Right renal cortex interstitium (tissue), 3 donors: ENCODE measurements at regions not wholly inside any gene's neighbourhood (a gene's known extent, or its start where the extent isn't known, plus 50 kb on each side); places are given as distances from the start of the nearest gene placed in this dataset.

Experiments used
- DNase-seq, 3 donors: peaks; one replicate each; pipeline ENCODE4 v3.0.0-alpha.2; 2013; ENCODE audit warnings: low read depth in 3 of 3, low spot score in 2 of 3

DNA sequence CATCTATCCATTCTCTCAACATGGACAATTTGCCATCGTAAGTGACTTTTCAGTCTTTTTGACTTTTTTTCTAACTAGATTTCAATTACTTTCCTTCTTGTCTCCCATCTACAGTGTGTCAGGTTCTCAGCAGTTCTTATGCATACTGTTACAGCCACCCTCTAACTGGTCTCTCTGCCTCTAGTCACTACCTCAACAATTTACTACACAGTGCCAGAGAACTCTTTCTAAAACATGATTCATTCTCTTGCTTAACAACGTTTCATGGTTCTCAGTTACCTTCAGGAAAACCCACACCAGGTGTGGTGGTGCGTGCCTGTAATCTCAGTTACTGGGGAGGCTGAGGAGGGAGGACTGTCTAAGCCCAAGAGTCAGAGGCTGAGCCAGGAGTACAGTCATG lies 95.4 kb downstream of the DIPK2A start:
- DNase-seq, result no peak

GRCh38 chr3:144073698-144074097 lies 102.1 kb downstream of the DIPK2A start:
- DNase-seq, result no peak

DNA sequence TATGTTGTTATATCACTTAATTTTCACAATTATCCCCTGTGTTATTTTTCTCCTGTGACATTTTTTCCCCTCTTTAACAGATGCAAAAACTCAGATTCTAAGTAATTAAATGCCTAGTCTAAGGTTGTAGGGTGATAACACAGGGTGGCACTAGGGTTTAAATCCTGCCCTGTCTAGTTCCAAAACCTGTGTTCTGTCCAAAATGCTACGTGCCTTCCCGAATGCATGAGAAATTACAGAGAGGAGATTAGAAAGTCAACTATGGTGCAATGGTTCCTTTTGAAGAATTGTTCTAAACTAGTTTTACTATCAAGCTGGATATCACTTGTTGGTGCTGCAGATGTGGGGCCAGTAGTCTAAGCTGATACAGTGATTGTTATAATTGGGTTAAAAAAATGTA lies 108.0 kb downstream of the DIPK2A start:
- DNase-seq, result no peak

DNA sequence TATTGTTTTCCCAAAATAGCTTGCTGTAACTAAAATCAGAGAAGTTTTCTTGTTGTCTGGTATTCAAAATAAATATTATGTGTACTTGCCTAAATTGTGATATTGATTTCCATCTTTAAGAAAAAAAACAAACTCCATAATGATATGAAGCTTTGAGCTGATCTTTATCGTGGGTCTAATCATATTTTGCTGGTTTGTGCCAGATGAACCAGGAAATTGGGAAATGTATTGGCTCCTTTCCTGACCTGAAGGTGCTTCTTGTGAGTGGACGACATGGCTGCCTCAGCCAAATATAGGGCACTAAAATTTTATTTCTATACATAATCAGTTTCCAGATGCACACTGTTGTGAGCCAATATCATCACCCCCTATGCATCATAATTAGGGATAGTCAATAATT lies 113.3 kb downstream of the DIPK2A start:
- DNase-seq, result no peak

GRCh38 chr3:144085964-144086363 lies 114.3 kb downstream of the DIPK2A start:
- peak in 1 of 3 donors; percentile 4 for DNase-seq

DNA sequence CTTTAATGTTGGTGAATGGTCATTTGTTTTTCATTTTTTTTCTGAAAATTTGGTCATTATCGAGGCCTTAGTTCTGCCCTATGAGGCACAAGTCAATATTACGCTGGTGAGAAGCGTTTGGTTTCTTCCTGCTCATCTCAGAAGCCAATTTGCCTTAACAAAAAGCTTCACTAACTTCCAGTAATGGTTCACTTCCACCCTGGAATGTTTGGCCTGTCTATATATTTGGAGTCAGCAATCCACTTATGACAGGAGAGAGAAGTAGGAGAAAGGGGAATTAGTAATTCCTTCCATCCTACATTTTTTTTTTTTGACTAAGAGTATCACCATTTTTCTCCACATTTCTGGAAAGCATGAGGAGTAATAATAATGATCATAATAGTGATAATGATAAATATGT lies 124.4 kb downstream of the DIPK2A start:
- DNase-seq, result no peak

DNA sequence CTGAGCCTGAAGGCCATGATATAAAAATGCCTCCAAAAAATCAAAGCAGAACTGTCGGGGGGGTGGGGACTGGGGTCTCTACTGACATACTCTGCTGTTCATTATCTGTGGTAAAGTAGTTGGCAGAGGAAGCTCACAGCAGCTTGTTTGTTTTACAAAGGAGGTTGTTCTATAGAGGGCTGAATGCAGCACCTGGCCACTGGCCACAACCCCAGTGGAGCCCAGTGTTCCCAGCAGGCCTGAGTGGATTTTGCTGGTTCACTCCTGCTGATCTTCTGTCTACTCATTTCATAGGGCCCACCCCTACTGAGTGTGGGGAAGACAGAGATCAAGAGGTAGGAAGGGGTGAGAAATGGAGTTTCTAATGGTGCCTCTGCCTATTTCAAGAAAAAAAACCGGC lies 125.5 kb downstream of the DIPK2A start:
- DNase-seq, result no peak

DNA sequence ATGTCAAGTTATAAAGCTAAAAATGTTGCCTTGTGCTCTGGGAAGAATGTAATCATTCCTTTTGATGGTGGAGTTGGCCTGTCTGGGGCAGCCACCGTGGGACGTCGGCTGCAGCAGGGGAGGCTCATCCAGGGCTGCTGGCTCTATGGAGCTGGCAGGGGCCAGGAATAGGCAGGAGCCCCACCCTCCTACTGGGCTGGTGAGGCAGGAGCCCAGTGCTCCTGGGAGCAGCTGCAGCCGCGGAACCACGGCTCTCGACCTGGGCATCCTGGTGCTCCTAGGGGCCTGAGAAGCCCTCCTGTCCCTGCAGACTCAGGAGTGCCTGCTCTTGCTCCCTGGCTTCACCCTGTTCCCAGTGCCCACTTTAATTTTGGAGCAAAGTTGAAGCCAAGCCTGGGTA lies 127.1 kb downstream of the DIPK2A start:
- DNase-seq, result no peak

DNA sequence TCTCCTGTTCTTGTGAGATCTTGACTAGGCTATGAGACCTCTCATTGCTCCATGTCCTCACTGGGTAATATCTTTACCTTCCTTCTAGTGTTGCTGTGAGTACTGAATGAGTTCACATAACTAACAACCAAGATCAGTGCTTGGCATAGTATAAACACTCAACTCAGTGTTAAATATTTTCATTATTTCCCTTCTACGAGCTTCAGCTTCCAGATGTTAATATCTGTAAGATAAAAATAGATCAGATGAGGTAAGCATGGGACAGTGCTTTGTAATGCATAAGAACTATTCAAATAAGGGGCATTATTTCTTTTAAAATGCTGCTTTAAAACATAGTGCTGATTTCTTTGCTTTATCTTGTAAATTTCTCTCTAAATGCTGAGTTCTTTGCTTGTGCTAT lies 130.8 kb downstream of the DIPK2A start:
- no peak for DNase-seq

DNA sequence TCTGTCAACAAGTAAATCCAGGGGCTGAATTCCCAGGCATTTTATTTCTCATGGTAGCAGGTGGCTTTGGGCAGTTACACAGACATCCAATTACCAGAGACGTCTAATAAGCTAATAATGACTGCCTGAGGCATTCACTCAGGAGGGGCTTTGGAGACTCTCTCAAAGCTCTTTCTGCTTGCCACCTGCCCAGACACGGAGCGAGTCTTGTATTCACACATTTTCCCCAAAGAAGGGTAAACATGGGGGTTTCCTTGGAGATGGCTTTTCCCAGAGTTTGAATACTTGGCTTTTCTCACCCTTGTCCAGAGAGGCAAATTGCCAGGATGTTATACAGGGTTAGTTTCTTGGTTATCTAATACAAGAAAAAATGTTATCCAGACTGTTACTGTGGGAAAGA lies 132.6 kb downstream of the DIPK2A start:
- DNase-seq, result no peak

DNA sequence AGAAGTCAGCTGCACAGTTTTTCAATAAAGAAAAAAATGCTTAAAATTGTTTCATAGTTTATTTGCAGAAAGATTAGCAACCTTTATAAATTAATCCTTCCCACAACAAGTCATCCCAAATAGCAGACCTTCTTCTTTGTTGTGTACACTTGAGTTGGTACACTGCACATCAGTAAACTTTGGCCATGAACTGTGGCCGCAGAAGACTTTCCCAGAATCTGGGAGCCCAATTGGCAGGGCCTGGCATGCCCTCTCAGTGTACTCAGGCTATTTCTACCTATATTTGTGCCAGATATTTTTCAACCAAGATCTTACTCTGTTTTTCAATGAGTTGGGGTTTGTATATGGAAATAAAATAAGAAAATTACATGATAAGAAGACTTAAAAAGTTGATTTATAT lies 133.1 kb downstream of the DIPK2A start:
- no peak for DNase-seq

- DNase-seq, result peak in 2 of 3 donors; percentile 7 to 43
Observed at GRCh38 chr3:144105542-144105941, 133.9 kb downstream of the DIPK2A start.

DNA sequence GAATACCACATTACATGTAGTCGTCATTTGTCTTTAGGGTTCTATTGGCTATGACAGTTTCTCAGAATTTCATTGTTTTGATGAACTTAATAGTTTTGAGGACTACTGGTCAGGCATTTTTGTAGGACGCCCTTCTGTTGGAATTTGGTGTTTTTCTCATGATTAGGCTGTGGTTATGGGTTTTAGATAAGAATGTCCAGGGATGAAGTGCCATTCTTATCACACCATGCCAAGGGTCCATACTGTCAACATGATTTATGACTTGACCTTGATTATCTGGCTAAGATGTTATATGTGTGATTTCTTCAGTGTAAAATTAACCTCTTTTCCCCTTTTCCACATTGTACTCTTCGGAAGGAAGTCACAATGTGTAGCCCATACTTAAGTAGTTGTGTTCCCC lies 135.3 kb downstream of the DIPK2A start:
- no peak for DNase-seq

DNA sequence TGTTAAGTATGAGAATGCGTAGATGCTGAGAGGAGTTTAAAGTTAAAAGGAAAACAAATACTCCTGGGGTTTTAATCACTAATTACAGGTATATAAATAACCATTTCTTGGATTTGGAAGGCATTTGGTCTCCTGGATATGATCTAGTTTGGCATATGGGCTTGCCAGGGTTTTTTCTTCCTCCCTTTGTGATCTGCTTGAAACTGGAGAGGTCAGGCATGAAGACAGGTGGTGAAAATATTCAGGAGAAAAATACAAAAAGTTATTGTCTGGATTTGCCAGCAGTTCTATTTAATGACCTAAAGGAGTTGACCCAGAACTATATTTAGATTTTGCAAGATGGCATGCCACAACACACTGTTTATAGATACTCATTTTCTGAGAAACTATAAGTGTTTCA lies 136.3 kb downstream of the DIPK2A start:
- no peak for DNase-seq

- DNase-seq, result no peak
Observed at GRCh38 chr3:144109944-144110343, 138.3 kb downstream of the DIPK2A start.

- DNase-seq, result no peak
Observed at GRCh38 chr3:144112036-144112435, 140.4 kb downstream of the DIPK2A start.

DNA sequence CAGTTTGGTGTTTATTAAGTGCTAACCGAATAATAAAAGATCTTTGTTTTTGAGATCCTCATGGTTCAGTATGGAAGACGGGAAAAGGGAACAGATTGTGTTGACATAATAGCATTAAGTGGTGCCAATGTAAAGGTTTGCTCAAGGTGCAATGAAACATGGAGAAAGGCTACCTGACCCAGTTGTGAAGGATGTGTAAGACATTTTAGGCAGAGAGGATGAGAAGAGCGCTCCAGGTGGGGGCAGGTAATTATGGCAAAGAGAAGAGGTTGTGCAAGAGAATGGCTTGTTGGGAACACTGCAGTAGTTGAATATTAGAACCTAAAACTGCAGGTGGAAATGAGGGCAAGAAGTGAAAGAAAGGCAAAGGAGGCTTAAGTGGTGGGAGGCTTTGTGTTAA lies 140.8 kb downstream of the DIPK2A start:
- no peak for DNase-seq

DNA sequence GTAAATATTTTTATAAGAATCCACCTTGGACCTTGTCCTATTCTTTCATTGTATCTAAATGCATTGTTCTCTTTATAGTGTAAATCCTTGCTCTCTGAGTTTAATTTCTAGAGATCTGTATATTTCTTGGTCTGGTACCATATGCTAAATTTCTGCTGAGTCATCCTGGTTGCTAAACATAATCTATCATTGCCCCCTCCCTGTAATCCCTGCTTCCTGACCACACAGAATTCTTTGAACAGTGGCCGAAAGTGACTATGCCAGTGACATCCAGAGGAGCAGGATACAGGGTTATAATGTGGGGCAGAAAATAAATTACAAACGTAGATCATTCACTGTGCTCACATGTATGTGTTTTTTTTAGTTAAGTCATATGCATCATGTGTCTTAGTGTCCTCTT lies 143.1 kb downstream of the DIPK2A start:
- no peak for DNase-seq

- DNase-seq, result no peak
Observed at GRCh38 chr3:144119633-144120032, 148.0 kb downstream of the DIPK2A start.

DNA sequence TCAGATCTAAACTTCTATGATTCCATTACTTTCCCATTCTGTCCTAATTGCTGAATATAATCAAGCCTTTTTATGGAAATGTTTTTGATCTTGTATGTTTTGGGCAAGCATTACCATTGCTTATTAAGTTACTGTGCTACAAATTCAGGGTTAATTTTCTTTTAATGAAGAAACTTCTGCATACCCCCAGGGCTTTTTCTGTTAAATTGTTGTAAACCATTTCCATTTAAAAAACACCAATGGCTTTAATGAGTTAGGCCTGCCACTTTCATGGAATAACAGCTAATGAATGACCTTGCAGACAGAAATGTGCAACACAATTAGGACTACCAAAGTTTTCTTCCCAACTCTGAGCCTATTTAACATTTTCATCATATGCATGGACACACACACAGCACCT lies 150.0 kb downstream of the DIPK2A start:
- no peak for DNase-seq

GRCh38 chr3:144127014-144127413 lies 155.4 kb downstream of the DIPK2A start:
- DNase-seq, result no peak

GRCh38 chr3:144127700-144128099 lies 156.1 kb downstream of the DIPK2A start:
- no peak for DNase-seq

- no peak for DNase-seq
Observed at GRCh38 chr3:144128108-144128892, 156.7 kb downstream of the DIPK2A start.
